ENCODE measurements at regions not wholly inside any gene's neighbourhood (a gene's known extent, or its start where the extent isn't known, plus 50 kb on each side); places are given as distances from the start of the nearest gene placed in this dataset.

- WGBS, 2 donors (ENCODE audit: low coverage in 1 of 2) = 91 to 100% methylated on average over 1 to 3 of the region's 3 CpGs
- Histone ChIP-seq H3K9me3 (peaks cover 0 to 5% (median 0%) of the 10 kb centered on the region in 3 donors), H3K4me3 (no peak overlapping the region), H3K4me1 (no peaks in the 10 kb centered on the region), H3K36me3 (no peaks in the 10 kb centered on the region), H3K27ac (no peak overlapping the region), H3K27me3 (no peaks in the 10 kb centered on the region)
- ATAC-seq = no peak
- TF ChIP-seq EP300 (IDR thresholded peaks at IDR 0.05) (no peak), CTCF (IDR thresholded peaks at IDR 0.05) (no peak), POLR2AphosphoS5 (IDR thresholded peaks at IDR 0.05) (no peak), POLR2A (IDR thresholded peaks at IDR 0.05) (no peak)
Observed at GRCh38 chr2:145501920-145502319, 982.0 kb upstream of the ZEB2 start.

- H3K4me3 ChIP-seq = no peak overlapping the region
- H3K9me3 ChIP-seq = peaks cover 0 to 5% (median 0%) of the 10 kb centered on the region in 3 donors
- no peak for ATAC-seq
- H3K4me1 ChIP-seq = no peaks in the 10 kb centered on the region
- no peak overlapping the region for H3K27ac ChIP-seq
- TF ChIP-seq EP300 (IDR thresholded peaks at IDR 0.05) (no peak), CTCF (IDR thresholded peaks at IDR 0.05) (no peak), POLR2A (IDR thresholded peaks at IDR 0.05) (no peak), POLR2AphosphoS5 (IDR thresholded peaks at IDR 0.05) (no peak)
- H3K36me3 ChIP-seq = no peaks in the 10 kb centered on the region
- no peaks in the 10 kb centered on the region for H3K27me3 ChIP-seq
- 72% methylated on average over 3 of the region's 3 CpGs for WGBS, 2 donors (ENCODE audit: low coverage in 1 of 2)
Observed at GRCh38 chr2:145495590-145495989, 975.7 kb upstream of the ZEB2 start.

GRCh38 chr2:145494441-145494840 is 974.5 kb upstream of the ZEB2 start:
- Histone ChIP-seq H3K36me3 (no peaks in the 10 kb centered on the region), H3K27me3 (no peaks in the 10 kb centered on the region), H3K9me3 (peaks cover 0 to 5% (median 0%) of the 10 kb centered on the region in 3 donors), H3K27ac (no peak overlapping the region), H3K4me1 (no peaks in the 10 kb centered on the region), H3K4me3 (no peak overlapping the region)
- TF ChIP-seq POLR2A (IDR thresholded peaks at IDR 0.05) (no peak), EP300 (IDR thresholded peaks at IDR 0.05) (no peak), CTCF (IDR thresholded peaks at IDR 0.05) (no peak), POLR2AphosphoS5 (IDR thresholded peaks at IDR 0.05) (no peak)
- WGBS, 2 donors (ENCODE audit: low coverage in 1 of 2) = 43 to 80% methylated on average over 1 of the region's 1 CpG
- ATAC-seq = no peak

GRCh38 chr2:145488571-145488970 is 968.7 kb upstream of the ZEB2 start:
- 94 to 98% methylated on average over 3 of the region's 3 CpGs for WGBS, 2 donors (ENCODE audit: low coverage in 1 of 2)
- TF ChIP-seq POLR2AphosphoS5 (IDR thresholded peaks at IDR 0.05) (no peak), POLR2A (IDR thresholded peaks at IDR 0.05) (no peak)
- Histone ChIP-seq H3K36me3 (no peaks in the 10 kb centered on the region), H3K9me3 (peaks cover 0 to 5% (median 0%) of the 10 kb centered on the region in 3 donors), H3K27me3 (no peaks in the 10 kb centered on the region), H3K4me3 (no peak overlapping the region), H3K27ac (no peak overlapping the region), H3K4me1 (no peaks in the 10 kb centered on the region)
- ATAC-seq = no peak

- ATAC-seq = no peak
- H3K27me3 ChIP-seq = no peaks in the 10 kb centered on the region
- no peak for TF ChIP-seq POLR2A (IDR thresholded peaks at IDR 0.05)
- TF ChIP-seq CTCF (IDR thresholded peaks at IDR 0.05) = peak in 2 of 4 experiments; percentile 11 to 23
Observed at GRCh38 chr2:145484448-145485097, 964.7 kb upstream of the ZEB2 start.

More at GRCh38 chr2:145484448-145485097, 964.7 kb upstream of the ZEB2 start:
- Histone ChIP-seq H3K9me3 (no peaks in the 10 kb centered on the region), H3K27ac (no peak overlapping the region), H3K4me3 (no peak overlapping the region), H3K4me1 (no peaks in the 10 kb centered on the region), H3K36me3 (no peaks in the 10 kb centered on the region)
